PC-3 (cell line): ENCODE measurements at regions not wholly inside any gene's neighbourhood (a gene's known extent, or its start where the extent isn't known, plus 50 kb on each side); places are given as distances from the start of the nearest gene placed in this dataset.

ENCODE experiments used
- ATAC-seq: fragments of 200-7000 bp; cut with Tn5 transposase; 2 replicates; pipeline ENCODE4 v1.9.1; 2020; ENCODE audit warnings: mild to moderate bottlenecking, moderate library complexity
- BruUV-seq: library from RNA; stranded (reverse); fragments of 400-500 nt; replicated peaks from 2 replicates; lab custom pipeline; 2021; lab: Mats Ljungman, UMichigan
- CTCF ChIA-PET: fragments of 300-600 bp; sonication (Branson Sonifier 250); formaldehyde crosslinking; loops from one replicate; lab custom pipeline; 2022; ENCODE audit warnings: antibody characterized with exemption; lab: Charles Lee
- POLR2A ChIA-PET: fragments of 300-600 bp; sonication (Branson Sonifier 250); formaldehyde crosslinking; loops from one replicate; lab custom pipeline; 2022; ENCODE audit warnings: antibody characterized with exemption; ENCODE audit not compliant: unreplicated experiment; lab: Charles Lee
- DNase-seq: peaks from one replicate; pipeline ENCODE4 v3.0.0-alpha.2; 2015
- H2AFZ ChIP-seq: fragments of 300-600 bp; sonication (generic); 2 replicates; pipeline ENCODE4 v1.6.0; 2016; ENCODE audit warnings: antibody characterized with exemption, low read length
- H3F3A ChIP-seq: fragments of 300-600 bp; sonication (generic); one replicate; pipeline ENCODE4 v1.6.0; 2017; ENCODE audit warnings: antibody characterized with exemption, low read length, control low read depth, mild to moderate bottlenecking; ENCODE audit not compliant: unreplicated experiment
- H3K27ac ChIP-seq: fragments of 300-600 bp; sonication (generic); 2 replicates; pipeline ENCODE4 v1.5.1; 2016; ENCODE audit warnings: mild to moderate bottlenecking, low read length
- H3K27me3 ChIP-seq: fragments of 300-600 bp; sonication (generic); 2 replicates; pipeline ENCODE4 v1.6.1; 2016; ENCODE audit warnings: low read length, mixed read lengths
- H3K36me3 ChIP-seq: fragments of 300-600 bp; sonication (generic); 2 replicates; pipeline ENCODE4 v1.6.1; 2016; ENCODE audit warnings: low read depth, mixed run types, low read length, mixed read lengths
- H3K4me1 ChIP-seq: fragments of 300-600 bp; sonication (generic); 2 replicates; pipeline ENCODE4 v1.5.1; 2016; ENCODE audit warnings: low read length; ENCODE audit not compliant: insufficient read depth
- H3K4me2 ChIP-seq: fragments of 300-600 bp; sonication (generic); 2 replicates; pipeline ENCODE4 v1.6.0; 2016; ENCODE audit warnings: low read length
- H3K4me3 ChIP-seq: fragments of 300-600 bp; sonication (generic); 2 replicates; pipeline ENCODE4 v1.5.1; 2016; ENCODE audit warnings: mild to moderate bottlenecking, low read length, mixed read lengths
- H3K79me2 ChIP-seq: fragments of 300-600 bp; sonication (generic); 2 replicates; pipeline ENCODE4 v1.6.1; 2017; ENCODE audit warnings: low read length, mixed read lengths
- H3K9ac ChIP-seq: fragments of 300-600 bp; sonication (generic); 2 replicates; pipeline ENCODE4 v1.6.0; 2016; ENCODE audit warnings: mild to moderate bottlenecking, low read length
- H3K9me2 ChIP-seq: fragments of 300-600 bp; sonication (generic); replicated peaks from 2 replicates; pipeline ENCODE4 v1.6.1; 2016; ENCODE audit warnings: mixed run types, low read length, mixed read lengths
- H3K9me3 ChIP-seq: fragments of 300-600 bp; sonication (generic); 2 replicates; pipeline ENCODE4 v1.6.1; 2016; ENCODE audit warnings: low read length, mixed read lengths
- H4K20me1 ChIP-seq: fragments of 300-600 bp; sonication (generic); 2 replicates; pipeline ENCODE4 v1.6.1; 2016; ENCODE audit warnings: low read length, mixed read lengths
- EZH2 ChIP-seq: fragments of 300-600 bp; sonication (generic); IDR thresholded peaks from one replicate; pipeline ENCODE4 v1.6.1; 2017; ENCODE audit warnings: antibody characterized with exemption, mild to moderate bottlenecking, low read length; ENCODE audit not compliant: unreplicated experiment
- EZH2phosphoT487 ChIP-seq: fragments of 300-600 bp; sonication (generic); IDR thresholded peaks from 2 replicates; pipeline ENCODE4 v1.6.1; 2018; ENCODE audit warnings: mild to moderate bottlenecking, antibody characterized with exemption, low read length, borderline replicate concordance
- intact Hi-C: fragments of 100-400 bp; cut with micrococcal nuclease; formaldehyde crosslinking; loops from 2 replicates; pipeline ENCODE4 v1.9.0; 2023
- TF ChIP-seq, protein P1 (sequence below): fragments of 300-600 bp; sonication (generic); conservative IDR thresholded peaks from 2 replicates; pipeline ENCODE4 v1.5.1; 2017; ENCODE audit warnings: antibody characterized with exemption, low read depth, mild to moderate bottlenecking, low read length

DNA sequence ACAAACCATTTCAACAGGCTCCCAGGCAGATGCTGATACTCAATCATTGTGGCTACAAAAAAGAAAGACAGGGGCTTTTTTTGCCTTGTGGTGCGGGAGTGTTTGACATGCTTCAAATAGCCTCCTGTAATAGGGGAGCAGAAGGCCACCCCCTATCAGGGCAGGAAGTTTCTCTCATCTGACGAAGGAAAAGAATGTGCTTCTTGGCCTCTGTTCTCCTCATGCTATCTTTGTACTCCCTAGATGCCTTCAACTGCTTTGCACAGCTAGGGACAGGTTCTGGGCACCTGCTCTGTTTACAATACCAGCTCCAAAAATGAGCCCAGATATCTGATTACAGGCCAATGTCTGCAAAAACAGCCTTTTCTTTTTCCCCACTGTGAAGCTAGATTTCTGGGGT lies 391.1 kb downstream of the STIM2 start:
- TF ChIP-seq, protein P1, sequence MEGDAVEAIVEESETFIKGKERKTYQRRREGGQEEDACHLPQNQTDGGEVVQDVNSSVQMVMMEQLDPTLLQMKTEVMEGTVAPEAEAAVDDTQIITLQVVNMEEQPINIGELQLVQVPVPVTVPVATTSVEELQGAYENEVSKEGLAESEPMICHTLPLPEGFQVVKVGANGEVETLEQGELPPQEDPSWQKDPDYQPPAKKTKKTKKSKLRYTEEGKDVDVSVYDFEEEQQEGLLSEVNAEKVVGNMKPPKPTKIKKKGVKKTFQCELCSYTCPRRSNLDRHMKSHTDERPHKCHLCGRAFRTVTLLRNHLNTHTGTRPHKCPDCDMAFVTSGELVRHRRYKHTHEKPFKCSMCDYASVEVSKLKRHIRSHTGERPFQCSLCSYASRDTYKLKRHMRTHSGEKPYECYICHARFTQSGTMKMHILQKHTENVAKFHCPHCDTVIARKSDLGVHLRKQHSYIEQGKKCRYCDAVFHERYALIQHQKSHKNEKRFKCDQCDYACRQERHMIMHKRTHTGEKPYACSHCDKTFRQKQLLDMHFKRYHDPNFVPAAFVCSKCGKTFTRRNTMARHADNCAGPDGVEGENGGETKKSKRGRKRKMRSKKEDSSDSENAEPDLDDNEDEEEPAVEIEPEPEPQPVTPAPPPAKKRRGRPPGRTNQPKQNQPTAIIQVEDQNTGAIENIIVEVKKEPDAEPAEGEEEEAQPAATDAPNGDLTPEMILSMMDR, result no peak
- TF ChIP-seq EZH2 (no peak), EZH2phosphoT487 (no peak)
- CTCF ChIA-PET, result no interaction called here
- ATAC-seq, result no peak

DNA sequence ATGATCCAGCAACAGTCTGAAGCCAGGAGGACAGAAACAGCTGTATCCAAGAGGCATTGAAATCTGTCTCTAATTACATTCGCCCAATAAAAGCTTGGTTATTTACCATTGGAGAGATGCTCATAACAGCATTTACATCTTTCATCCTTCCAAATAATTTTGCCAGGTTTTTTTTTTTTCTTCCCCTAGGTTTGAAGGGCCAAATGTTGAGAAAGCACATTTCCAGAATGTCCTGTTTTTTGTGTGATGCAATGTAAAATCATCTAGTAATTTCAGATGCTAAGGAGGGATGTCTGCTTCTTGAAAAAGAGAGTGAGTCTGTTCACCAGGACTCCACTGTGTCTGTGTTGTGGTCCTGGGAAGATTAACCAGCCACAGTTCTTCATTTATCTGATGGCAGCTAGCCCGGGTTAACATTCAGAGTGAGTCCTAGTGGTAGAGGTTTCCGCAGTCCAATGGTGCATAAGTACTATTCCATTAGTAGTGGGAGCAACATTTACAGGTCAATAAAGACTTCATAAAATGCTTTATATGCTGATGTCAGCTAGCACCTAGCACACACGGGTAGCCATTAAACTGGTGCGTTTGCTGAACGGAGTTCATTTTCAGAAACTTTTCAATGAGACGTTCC lies 406.8 kb downstream of the STIM2 start:
- no peak overlapping the region for H3K9ac ChIP-seq
- H2AFZ ChIP-seq, result no peak overlapping the region
- DNase-seq (no peak), ATAC-seq (no peak)
- no peaks in the 10 kb centered on the region for H3K79me2 ChIP-seq
- POLR2A ChIA-PET, result no interaction called here
- H3K36me3 ChIP-seq, result no peaks in the 10 kb centered on the region
- H3K4me2 ChIP-seq, result no peak overlapping the region
- intact Hi-C loops, result no loop called here
- no peaks in the 10 kb centered on the region for H3K27me3 ChIP-seq
- no peaks in the 10 kb centered on the region for H3F3A ChIP-seq
- no peaks in the 10 kb centered on the region for H3K9me2 ChIP-seq
- no peaks in the 10 kb centered on the region for H3K9me3 ChIP-seq
- CTCF ChIA-PET, result no interaction called here
- no peak overlapping the region for H3K27ac ChIP-seq
- H3K4me1 ChIP-seq, result peaks cover 15% of the 10 kb centered on the region
- no TSS peak for BruUV-seq
- no peaks in the 10 kb centered on the region for H4K20me1 ChIP-seq
- TF ChIP-seq, protein P1, result no peak
- no peak overlapping the region for H3K4me3 ChIP-seq

More for the DNA sequence above, 391.1 kb downstream of the STIM2 start:
- H3K4me3 ChIP-seq, result no peak overlapping the region
- no peaks in the 10 kb centered on the region for H3F3A ChIP-seq
- no peak overlapping the region for H2AFZ ChIP-seq
- intact Hi-C loops, result no loop called here
- no peaks in the 10 kb centered on the region for H3K9me3 ChIP-seq
- H3K4me2 ChIP-seq, result no peak overlapping the region
- H4K20me1 ChIP-seq, result no peaks in the 10 kb centered on the region
- POLR2A ChIA-PET, result no interaction called here
- no peaks in the 10 kb centered on the region for H3K79me2 ChIP-seq
- BruUV-seq, result no TSS peak
- no peaks in the 10 kb centered on the region for H3K36me3 ChIP-seq
- no peak for DNase-seq
- no peaks in the 10 kb centered on the region for H3K27me3 ChIP-seq
- no peak overlapping the region for H3K27ac ChIP-seq
- H3K9ac ChIP-seq, result no peak overlapping the region
- H3K9me2 ChIP-seq, result no peaks in the 10 kb centered on the region
- H3K4me1 ChIP-seq, result no peaks in the 10 kb centered on the region

DNA sequence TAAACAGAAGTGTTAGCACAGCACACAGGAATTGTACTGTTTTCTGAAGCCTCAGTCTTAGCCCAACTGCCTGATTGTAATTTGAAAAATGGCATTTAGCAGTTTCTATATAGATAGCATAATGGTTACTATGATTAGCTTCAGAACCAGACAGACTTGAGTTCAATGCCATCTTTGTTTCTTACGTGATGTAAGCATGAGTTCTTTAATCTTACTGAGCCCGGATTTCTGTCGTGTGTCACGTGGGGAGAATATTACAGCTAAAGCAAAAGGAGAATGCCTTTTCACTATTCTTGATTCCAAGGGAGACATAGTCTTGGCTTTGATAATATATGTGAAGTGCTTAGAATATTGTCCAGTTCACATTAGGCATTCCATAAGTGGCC lies 407.3 kb downstream of the STIM2 start:
- TF ChIP-seq, protein P1, result no peak
- TF ChIP-seq EZH2 (no peak), EZH2phosphoT487 (no peak)
- intact Hi-C loops, result no loop called here
- CTCF ChIA-PET, result no interaction called here
- H3K9me2 ChIP-seq, result no peaks in the 10 kb centered on the region
- H3K27ac ChIP-seq, result no peak overlapping the region
- H3K4me1 ChIP-seq, result peaks cover 15% of the 10 kb centered on the region
- H3K36me3 ChIP-seq, result no peaks in the 10 kb centered on the region
- no peaks in the 10 kb centered on the region for H3K79me2 ChIP-seq
- no peaks in the 10 kb centered on the region for H3F3A ChIP-seq
- no peak for ATAC-seq
- POLR2A ChIA-PET, result no interaction called here
- no peaks in the 10 kb centered on the region for H3K9me3 ChIP-seq
- H2AFZ ChIP-seq, result no peak overlapping the region
- no peak overlapping the region for H3K4me2 ChIP-seq
- H3K9ac ChIP-seq, result no peak overlapping the region
- no peak for DNase-seq
- BruUV-seq, result no TSS peak
- H4K20me1 ChIP-seq, result no peaks in the 10 kb centered on the region
- H3K4me3 ChIP-seq, result no peak overlapping the region
- H3K27me3 ChIP-seq, result no peaks in the 10 kb centered on the region
